ENCODE measurements at regions not wholly inside any gene's neighbourhood (a gene's known extent, or its start where the extent isn't known, plus 50 kb on each side); places are given as distances from the start of the nearest gene placed in this dataset.

- DNase-seq: no peak
- Mint-ChIP-seq H3K4me3 (no peak overlapping the region), H3K27me3 (ENCODE audit: low read depth) (no peaks in the 10 kb centered on the region), H3K4me1 (ENCODE audit: low read depth) (no peaks in the 10 kb centered on the region), H3K9me3 (peaks cover 3 to 7% of the 10 kb centered on the region in 2 donors), H3K36me3 (ENCODE audit: insufficient read depth in 2 of 2) (peaks cover 1 to 3% of the 10 kb centered on the region in 2 donors), H3K27ac (no peak overlapping the region)
- no peak for ATAC-seq (replicated peaks in 1 of 2)
Measured at GRCh38 chr10:10208196-10208595, 809.5 kb upstream of the CELF2 start.

DNA sequence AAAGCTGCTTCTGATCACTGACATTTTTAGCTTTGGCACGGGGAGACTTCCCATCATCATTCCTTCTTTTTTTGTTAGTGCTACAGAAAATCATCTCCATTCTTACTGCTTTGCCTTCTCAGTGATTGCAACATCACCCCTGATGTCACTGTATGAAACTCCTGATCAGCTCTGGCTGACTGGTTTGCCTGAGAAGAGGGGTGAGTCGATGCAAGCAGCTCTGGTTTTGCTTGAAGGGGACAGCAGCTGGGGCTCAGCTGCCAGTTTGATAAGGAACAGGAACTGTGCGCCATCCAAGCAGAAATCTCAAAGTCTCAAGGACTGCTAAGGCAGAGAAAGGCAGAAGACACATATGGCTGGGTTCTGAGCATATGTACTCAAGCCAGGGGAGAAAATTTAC is 808.5 kb upstream of the CELF2 start:
- DNase-seq (no peak), ATAC-seq (replicated peaks in 1 of 2) (no peak)
- H3K9me3 Mint-ChIP-seq: peaks cover 3 to 7% of the 10 kb centered on the region in 2 donors
- no peaks in the 10 kb centered on the region for H3K4me1 Mint-ChIP-seq (ENCODE audit: low read depth)
- peaks cover 1 to 3% of the 10 kb centered on the region in 2 donors for H3K36me3 Mint-ChIP-seq (ENCODE audit: insufficient read depth in 2 of 2)
- H3K27me3 Mint-ChIP-seq (ENCODE audit: low read depth): no peaks in the 10 kb centered on the region
- H3K27ac Mint-ChIP-seq: no peak overlapping the region
- H3K4me3 Mint-ChIP-seq: no peak overlapping the region

DNA sequence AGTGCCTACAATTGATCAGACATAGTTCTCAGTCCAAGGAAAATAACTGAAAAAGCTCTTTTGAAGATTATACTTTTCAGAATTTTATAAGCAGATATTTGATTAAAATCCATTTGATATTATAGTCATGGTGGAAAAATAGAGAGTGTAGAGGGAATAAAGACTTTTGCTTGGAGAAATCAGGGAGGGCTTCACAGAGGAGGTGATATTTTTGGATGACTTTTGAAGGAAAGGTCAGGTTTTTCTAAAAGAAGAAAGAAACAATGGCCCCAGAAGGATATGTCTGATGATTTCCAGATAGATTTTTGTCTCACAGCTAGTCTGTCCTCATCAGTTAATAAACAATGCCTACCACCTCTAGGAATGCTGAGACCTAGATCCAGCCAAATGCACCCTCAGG is 806.3 kb upstream of the CELF2 start:
- no peak overlapping the region for H3K4me3 Mint-ChIP-seq
- ATAC-seq (replicated peaks in 1 of 2) (no peak), DNase-seq (no peak)
- no peaks in the 10 kb centered on the region for H3K9me3 Mint-ChIP-seq
- H3K27ac Mint-ChIP-seq: no peak overlapping the region
- no peaks in the 10 kb centered on the region for H3K4me1 Mint-ChIP-seq (ENCODE audit: low read depth)
- no peaks in the 10 kb centered on the region for H3K36me3 Mint-ChIP-seq (ENCODE audit: insufficient read depth in 2 of 2)
- no peaks in the 10 kb centered on the region for H3K27me3 Mint-ChIP-seq (ENCODE audit: low read depth)

GRCh38 chr10:10213237-10213636 is 804.4 kb upstream of the CELF2 start:
- Mint-ChIP-seq H3K36me3 (ENCODE audit: insufficient read depth in 2 of 2) (no peaks in the 10 kb centered on the region), H3K27me3 (ENCODE audit: low read depth) (no peaks in the 10 kb centered on the region), H3K9me3 (no peaks in the 10 kb centered on the region), H3K4me3 (no peak overlapping the region), H3K4me1 (ENCODE audit: low read depth) (no peaks in the 10 kb centered on the region), H3K27ac (no peak overlapping the region)
- no peak for DNase-seq
- no peak for ATAC-seq (replicated peaks in 1 of 2)

DNA sequence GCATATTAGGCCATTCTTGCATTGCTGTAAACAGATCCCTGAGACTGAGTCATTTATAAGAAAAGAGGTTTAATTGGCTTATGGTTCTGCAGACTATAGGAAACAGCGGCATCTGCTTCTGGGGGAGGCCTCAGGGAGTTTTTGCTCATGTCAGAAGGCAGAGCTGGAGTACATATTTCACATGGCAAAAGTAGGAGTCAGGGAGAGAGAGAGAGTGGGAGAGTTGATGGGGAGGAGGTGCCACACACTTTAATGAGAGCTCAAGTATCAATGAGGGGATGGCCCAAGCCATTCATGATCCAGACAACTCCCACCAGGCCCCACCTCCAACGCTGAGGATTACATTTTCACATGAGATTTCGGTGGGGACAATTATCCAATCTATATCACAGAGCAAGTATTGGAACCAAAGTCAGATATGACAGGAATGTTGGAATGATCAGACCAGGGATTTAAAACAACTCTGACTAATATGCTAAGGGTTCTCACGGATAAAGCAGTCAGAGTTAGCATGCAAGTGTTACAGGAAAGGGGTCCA is 795.3 kb upstream of the CELF2 start:
- peaks cover 0 to 2% of the 10 kb centered on the region in 2 donors for H3K9me3 Mint-ChIP-seq
- H3K4me1 Mint-ChIP-seq (ENCODE audit: low read depth): no peaks in the 10 kb centered on the region
- ATAC-seq (replicated peaks in 1 of 2) (no peak), DNase-seq (no peak)
- no peaks in the 10 kb centered on the region for H3K27me3 Mint-ChIP-seq (ENCODE audit: low read depth)
- no peak overlapping the region for H3K27ac Mint-ChIP-seq
- H3K36me3 Mint-ChIP-seq (ENCODE audit: insufficient read depth in 2 of 2): no peaks in the 10 kb centered on the region
- H3K4me3 Mint-ChIP-seq: no peak overlapping the region

DNA sequence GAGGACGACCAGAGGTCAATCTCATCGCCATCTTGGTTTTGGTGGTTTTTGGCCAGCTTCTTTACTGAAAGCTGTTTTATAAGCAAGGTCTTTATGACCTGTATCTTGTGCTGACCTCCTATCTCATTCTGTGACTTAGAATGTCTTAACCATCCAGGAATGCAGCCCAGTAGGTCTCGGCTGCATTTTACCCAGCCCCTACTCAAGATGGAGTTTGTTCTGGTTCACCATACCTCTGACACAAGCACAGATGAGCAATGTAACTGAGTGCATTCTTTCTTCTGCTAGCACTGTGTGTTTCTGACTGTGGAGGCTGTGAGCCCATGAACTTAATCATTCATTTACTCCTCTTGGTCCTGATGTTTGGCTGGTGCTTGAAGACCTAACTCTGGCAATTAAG is 794.5 kb upstream of the CELF2 start:
- DNase-seq (no peak), ATAC-seq (replicated peaks in 1 of 2) (no peak)
- Mint-ChIP-seq H3K27me3 (ENCODE audit: low read depth) (no peaks in the 10 kb centered on the region), H3K9me3 (peaks cover 0 to 2% of the 10 kb centered on the region in 2 donors), H3K4me3 (no peak overlapping the region), H3K36me3 (ENCODE audit: insufficient read depth in 2 of 2) (no peaks in the 10 kb centered on the region), H3K4me1 (ENCODE audit: low read depth) (no peaks in the 10 kb centered on the region), H3K27ac (no peak overlapping the region)

DNA sequence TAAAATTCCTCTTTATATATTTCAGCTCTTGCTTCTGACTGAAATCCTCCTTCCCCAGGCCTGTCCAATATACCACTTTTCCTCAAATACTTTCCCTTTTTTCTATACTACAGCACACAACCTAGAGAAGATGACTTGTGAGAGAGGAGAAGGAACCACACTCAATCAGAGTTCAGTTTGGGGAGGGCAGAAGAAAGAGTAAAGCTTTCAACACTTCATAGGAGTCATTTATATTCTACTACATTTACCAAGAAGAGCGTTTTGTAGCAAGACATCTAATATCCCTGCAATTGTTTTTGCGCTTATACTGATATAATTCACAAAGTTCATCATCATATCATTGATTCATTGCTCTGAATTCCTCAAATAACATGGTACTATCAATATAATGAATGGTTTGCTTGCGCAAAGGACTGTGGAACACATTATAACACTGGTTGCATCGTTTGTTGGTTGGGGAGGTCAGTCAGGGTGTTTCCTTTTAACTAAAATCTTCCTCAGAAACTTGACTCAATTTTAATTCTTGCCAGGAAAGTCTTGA is 792.5 kb upstream of the CELF2 start:
- no peak for ATAC-seq (replicated peaks in 1 of 2)
- DNase-seq: no peak
- H3K36me3 Mint-ChIP-seq (ENCODE audit: insufficient read depth in 2 of 2): no peaks in the 10 kb centered on the region
- no peaks in the 10 kb centered on the region for H3K4me1 Mint-ChIP-seq (ENCODE audit: low read depth)
- peaks cover 2 to 3% of the 10 kb centered on the region in 2 donors for H3K9me3 Mint-ChIP-seq
- H3K4me3 Mint-ChIP-seq: no peak overlapping the region
- H3K27me3 Mint-ChIP-seq (ENCODE audit: low read depth): peaks cover 5% of the 10 kb centered on the region
- no peak overlapping the region for H3K27ac Mint-ChIP-seq

- H3K27me3 Mint-ChIP-seq (ENCODE audit: low read depth): peaks cover 25% of the 10 kb centered on the region
- H3K27ac Mint-ChIP-seq: no peak overlapping the region
- no peaks in the 10 kb centered on the region for H3K36me3 Mint-ChIP-seq (ENCODE audit: insufficient read depth in 2 of 2)
- H3K4me1 Mint-ChIP-seq (ENCODE audit: low read depth): no peaks in the 10 kb centered on the region
- H3K9me3 Mint-ChIP-seq: peaks cover 0 to 3% of the 10 kb centered on the region in 2 donors
- ATAC-seq (replicated peaks in 1 of 2): no peak
- H3K4me3 Mint-ChIP-seq: no peak overlapping the region
- no peak for DNase-seq
Measured at GRCh38 chr10:10233229-10233628, 784.4 kb upstream of the CELF2 start.

GRCh38 chr10:10235003-10235402 is 782.7 kb upstream of the CELF2 start:
- ATAC-seq (replicated peaks in 1 of 2) (no peak), DNase-seq (no peak)
- Mint-ChIP-seq H3K27ac (no peak overlapping the region), H3K4me3 (no peak overlapping the region), H3K9me3 (no peaks in the 10 kb centered on the region), H3K36me3 (ENCODE audit: insufficient read depth in 2 of 2) (no peaks in the 10 kb centered on the region), H3K4me1 (ENCODE audit: low read depth) (no peaks in the 10 kb centered on the region), H3K27me3 (ENCODE audit: low read depth) (peaks cover 22% of the 10 kb centered on the region)

DNA sequence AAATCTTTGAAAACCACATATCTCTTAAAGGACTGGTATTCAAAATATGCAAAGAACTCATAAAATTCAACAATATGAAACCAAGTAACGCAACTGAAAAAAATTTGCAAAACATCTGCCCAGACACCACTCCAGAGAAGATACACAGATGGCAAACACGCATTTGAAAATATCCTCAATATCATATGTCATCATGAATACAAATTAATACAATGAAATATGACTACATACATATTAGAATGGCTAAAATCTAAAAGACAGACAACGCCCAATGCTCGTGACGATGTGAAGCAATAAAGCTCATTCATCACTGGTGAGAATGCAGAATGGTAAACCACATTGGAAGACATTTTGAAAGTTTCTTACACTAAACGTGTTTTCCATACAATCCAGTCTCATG is 770.1 kb upstream of the CELF2 start:
- ATAC-seq (replicated peaks in 1 of 2) (no peak), DNase-seq (no peak)
- Mint-ChIP-seq H3K9me3 (peaks cover 1 to 2% of the 10 kb centered on the region in 2 donors), H3K27me3 (ENCODE audit: low read depth) (no peaks in the 10 kb centered on the region), H3K36me3 (ENCODE audit: insufficient read depth in 2 of 2) (no peaks in the 10 kb centered on the region), H3K27ac (no peak overlapping the region), H3K4me1 (ENCODE audit: low read depth) (no peaks in the 10 kb centered on the region), H3K4me3 (no peak overlapping the region)

DNA sequence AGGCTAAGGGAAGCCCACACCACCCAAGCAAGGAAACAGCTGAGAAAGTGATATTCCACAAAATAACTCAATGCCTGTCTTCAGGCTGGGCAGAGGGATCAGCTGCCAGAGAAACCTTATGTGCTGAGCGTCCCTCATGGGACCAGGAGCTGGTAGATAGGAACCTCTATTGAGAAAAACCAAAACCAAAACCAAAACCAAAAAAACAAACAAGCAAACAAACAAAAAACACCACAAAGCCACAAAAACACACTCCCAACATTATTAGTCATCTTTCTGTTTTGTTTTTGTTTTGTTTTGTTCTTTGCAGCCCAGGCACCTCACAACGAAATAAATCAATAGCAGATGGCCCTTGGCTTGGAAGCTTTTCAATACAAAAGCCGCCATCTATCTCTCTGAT is 760.8 kb upstream of the CELF2 start:
- H3K4me3 Mint-ChIP-seq: no peak overlapping the region
- H3K27me3 Mint-ChIP-seq (ENCODE audit: low read depth): no peaks in the 10 kb centered on the region
- ATAC-seq (replicated peaks in 1 of 2) (no peak), DNase-seq (no peak)
- H3K27ac Mint-ChIP-seq: no peak overlapping the region
- no peaks in the 10 kb centered on the region for H3K4me1 Mint-ChIP-seq (ENCODE audit: low read depth)
- no peaks in the 10 kb centered on the region for H3K36me3 Mint-ChIP-seq (ENCODE audit: insufficient read depth in 2 of 2)
- peaks cover 3 to 5% of the 10 kb centered on the region in 2 donors for H3K9me3 Mint-ChIP-seq

DNA sequence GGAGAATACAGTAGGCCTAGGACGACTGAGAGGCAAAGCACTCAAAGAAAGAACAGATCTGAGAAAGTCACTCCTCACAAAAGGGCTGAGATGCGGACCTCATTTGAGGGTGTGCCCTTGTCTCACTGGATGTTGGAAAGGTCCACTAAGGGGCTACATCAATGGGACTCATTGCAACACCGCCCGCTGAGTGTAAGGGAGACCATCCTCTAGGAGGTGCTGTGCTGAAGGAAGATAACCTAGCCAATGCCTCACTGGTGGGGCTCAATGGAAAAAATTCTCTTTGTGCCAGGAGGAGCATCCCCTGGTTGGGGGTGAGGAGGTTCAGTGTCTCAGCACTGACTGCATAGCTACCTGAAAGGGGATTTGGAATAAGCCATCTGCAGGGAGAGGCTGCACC is 758.7 kb upstream of the CELF2 start:
- ATAC-seq (replicated peaks in 1 of 2): no peak
- H3K36me3 Mint-ChIP-seq (ENCODE audit: insufficient read depth in 2 of 2): no peaks in the 10 kb centered on the region
- DNase-seq: no peak
- no peaks in the 10 kb centered on the region for H3K4me1 Mint-ChIP-seq (ENCODE audit: low read depth)
- H3K9me3 Mint-ChIP-seq: peaks cover 3% of the 10 kb centered on the region in 2 donors
- H3K27ac Mint-ChIP-seq: no peak overlapping the region
- H3K27me3 Mint-ChIP-seq (ENCODE audit: low read depth): no peaks in the 10 kb centered on the region
- H3K4me3 Mint-ChIP-seq: no peak overlapping the region

DNA sequence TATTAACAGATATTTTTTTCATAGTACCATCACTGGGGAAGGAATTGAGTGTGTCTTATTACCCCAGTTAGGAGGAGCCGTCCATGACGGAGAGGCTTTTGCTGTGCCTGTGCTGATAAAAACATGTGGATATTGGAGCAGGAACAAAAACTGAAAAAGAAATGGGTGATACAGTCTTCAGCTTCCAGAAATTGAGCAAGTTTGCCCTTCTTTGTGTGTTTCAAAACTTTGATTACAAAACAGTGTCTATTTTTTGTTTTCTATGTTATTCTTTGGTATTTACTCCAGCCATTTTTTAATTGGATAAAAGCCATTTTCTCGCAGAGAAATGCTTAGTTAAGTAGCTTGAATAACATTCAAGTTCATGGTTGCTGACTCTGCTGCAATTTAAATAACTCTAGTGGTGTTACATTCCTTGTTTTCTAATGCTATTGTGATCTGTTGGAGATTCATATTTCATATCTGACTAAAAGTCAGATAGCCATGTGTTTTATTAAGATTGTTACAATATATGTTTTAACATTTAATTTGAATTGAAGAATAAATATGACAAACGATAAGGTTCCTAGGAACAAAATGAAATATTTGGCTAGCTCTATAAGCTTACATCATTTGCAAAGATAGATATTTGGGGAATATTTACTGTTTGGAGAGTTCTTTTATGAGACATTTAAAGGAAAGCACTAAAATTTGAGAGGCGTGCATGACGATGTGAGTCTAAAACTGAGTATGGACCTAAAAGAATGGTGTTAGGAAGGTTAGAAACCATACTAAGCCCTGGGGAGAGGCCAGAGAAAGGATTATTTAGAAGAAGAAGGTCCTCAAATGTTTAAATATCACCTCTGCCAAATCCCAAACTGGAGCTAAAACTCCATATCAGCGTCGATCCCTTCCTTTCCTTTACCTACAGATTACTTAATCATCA is 747.3 kb upstream of the CELF2 start:
- H3K9me3 Mint-ChIP-seq: peaks cover 0 to 2% of the 10 kb centered on the region in 2 donors
- DNase-seq (no peak), ATAC-seq (replicated peaks in 1 of 2) (no peak)
- no peaks in the 10 kb centered on the region for H3K36me3 Mint-ChIP-seq (ENCODE audit: insufficient read depth in 2 of 2)
- no peaks in the 10 kb centered on the region for H3K4me1 Mint-ChIP-seq (ENCODE audit: low read depth)
- H3K27me3 Mint-ChIP-seq (ENCODE audit: low read depth): peaks cover 11% of the 10 kb centered on the region
- H3K27ac Mint-ChIP-seq: no peak overlapping the region
- H3K4me3 Mint-ChIP-seq: no peak overlapping the region

Measured in activated T-cell treated with anti-CD3 and anti-CD28 coated beads, Interleukin-2, amount 50 U/mL, for 72 hours (primary cell).